GM23338 (cell line): ENCODE measurements at regions not wholly inside any gene's neighbourhood (a gene's known extent, or its start where the extent isn't known, plus 50 kb on each side); places are given as distances from the start of the nearest gene placed in this dataset.

ENCODE experiments used
- CTCF ChIP-seq, 2 experiments: fragments of 200-600 bp in 1 of 2; sonication (generic) in 1 of 2; conservative IDR thresholded peaks; 2 replicates each; pipeline versions ENCODE4 v1.5.1 to v1.6.1; 2016 to 2017; ENCODE audit warnings: antibody characterized with exemption in 2 of 2, low read depth in 2 of 2, mild to moderate bottlenecking in 2 of 2, moderate library complexity in 1 of 2
- POLR2AphosphoS5 ChIP-seq: IDR thresholded peaks from 2 replicates; pipeline ENCODE4 v1.6.1; 2016; ENCODE audit warnings: antibody characterized with exemption, low read depth
- ZNF462 ChIP-seq: fragments of 250-450 bp; sonication (Bioruptor Pico); IDR thresholded peaks from 2 replicates; pipeline ENCODE4 v1.5.0; 2020; ENCODE audit warnings: mild to moderate bottlenecking, moderate library complexity

GRCh38 chr1:87435484-87435883 lies 106.8 kb downstream of the LMO4 start:
- TF ChIP-seq CTCF (conservative IDR thresholded peaks at IDR 0.05; ENCODE audit: low read depth in 2 of 2) (no peak), POLR2AphosphoS5 (no peak), ZNF462 (CRISPR knock-in tag) (no peak)
